Stomach (tissue), 4 donors: ENCODE measurements at regions not wholly inside any gene's neighbourhood (a gene's known extent, or its start where the extent isn't known, plus 50 kb on each side); places are given as distances from the start of the nearest gene placed in this dataset.

ENCODE experiments used
- CTCF ChIP-seq, 7 experiments: fragments of 450-650 bp in 4 of 7; fragments of 200-600 bp in 3 of 7; sonication (generic) in 3 of 7; IDR thresholded peaks; one replicate each; pipeline ENCODE4 v1.5.1; 2016 to 2019; ENCODE audit warnings: antibody characterized with exemption in 7 of 7, control low read depth in 2 of 7, mild to moderate bottlenecking in 1 of 7
- EP300 ChIP-seq: sonication (generic); formaldehyde crosslinking; IDR thresholded peaks from one replicate; pipeline ENCODE4 v1.6.1; 2017; ENCODE audit warnings: antibody characterized with exemption
- POLR2A ChIP-seq, 4 donors: fragments of 450-650 bp; IDR thresholded peaks; one replicate each; pipeline ENCODE4 v1.6.1; 2016; ENCODE audit warnings: antibody characterized with exemption in 4 of 4, control low read depth in 2 of 4, mild to moderate bottlenecking in 1 of 4, moderate library complexity in 1 of 4
- POLR2AphosphoS5 ChIP-seq, 3 donors: sonication (generic); formaldehyde crosslinking; IDR thresholded peaks; one replicate each; pipeline ENCODE4 v1.6.1; 2016; ENCODE audit warnings: antibody characterized with exemption in 3 of 3

GRCh38 chr3:153591561-153592245 lies 429.7 kb downstream of the RAP2B start:
- TF ChIP-seq POLR2A (IDR thresholded peaks at IDR 0.05) (no peak), CTCF (IDR thresholded peaks at IDR 0.05) (no peak), POLR2AphosphoS5 (IDR thresholded peaks at IDR 0.05) (no peak), EP300 (no peak)
